ENCODE measurements at regions not wholly inside any gene's neighbourhood (a gene's known extent, or its start where the extent isn't known, plus 50 kb on each side); places are given as distances from the start of the nearest gene placed in this dataset.

DNA sequence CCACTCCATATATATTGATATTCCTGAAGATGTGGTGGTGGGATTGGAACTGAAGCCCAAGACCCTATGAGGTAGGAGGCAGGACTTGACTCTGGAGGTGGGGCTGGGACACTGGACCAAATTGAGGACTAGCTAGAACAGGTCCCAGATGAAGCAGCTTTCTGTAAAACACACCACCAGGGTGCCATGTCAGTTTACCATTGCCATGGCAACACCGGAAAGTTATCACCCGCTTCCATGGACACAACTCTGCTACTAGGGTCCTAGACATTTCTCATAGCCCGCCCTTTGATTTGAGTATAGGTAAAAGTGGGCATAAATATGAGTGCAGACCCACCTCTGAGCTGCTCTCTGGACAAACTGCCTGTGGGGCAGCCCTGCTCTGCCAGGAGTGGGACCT lies 490.5 kb upstream of the PFKP start:
- no peaks in the 10 kb centered on the region for H3K4me1 ChIP-seq (ENCODE audit: control insufficient read depth in 2 of 3, insufficient read depth in 2 of 3, low read depth in 1 of 3, low read length in 3 of 3)
- no peak for FAIRE-seq
- no peaks in the 10 kb centered on the region for H3K36me3 ChIP-seq (ENCODE audit: control insufficient read depth in 2 of 3, insufficient read depth in 3 of 3, low read length in 3 of 3)
- H3K27me3 ChIP-seq (ENCODE audit: control insufficient read depth, insufficient read depth, low read length): no peaks in the 10 kb centered on the region
- no peaks in the 10 kb centered on the region for H3K9me3 ChIP-seq (ENCODE audit: control insufficient read depth in 2 of 3, insufficient read depth in 1 of 3, low read length in 3 of 3)
- DNase-seq: no peak
- no peak overlapping the region for H3K9ac ChIP-seq (ENCODE audit: low read length in 3 of 3)
- no peak overlapping the region for H3K27ac ChIP-seq (ENCODE audit: low read depth in 2 of 2, low read length in 2 of 2)
- TF ChIP-seq, protein P1, sequence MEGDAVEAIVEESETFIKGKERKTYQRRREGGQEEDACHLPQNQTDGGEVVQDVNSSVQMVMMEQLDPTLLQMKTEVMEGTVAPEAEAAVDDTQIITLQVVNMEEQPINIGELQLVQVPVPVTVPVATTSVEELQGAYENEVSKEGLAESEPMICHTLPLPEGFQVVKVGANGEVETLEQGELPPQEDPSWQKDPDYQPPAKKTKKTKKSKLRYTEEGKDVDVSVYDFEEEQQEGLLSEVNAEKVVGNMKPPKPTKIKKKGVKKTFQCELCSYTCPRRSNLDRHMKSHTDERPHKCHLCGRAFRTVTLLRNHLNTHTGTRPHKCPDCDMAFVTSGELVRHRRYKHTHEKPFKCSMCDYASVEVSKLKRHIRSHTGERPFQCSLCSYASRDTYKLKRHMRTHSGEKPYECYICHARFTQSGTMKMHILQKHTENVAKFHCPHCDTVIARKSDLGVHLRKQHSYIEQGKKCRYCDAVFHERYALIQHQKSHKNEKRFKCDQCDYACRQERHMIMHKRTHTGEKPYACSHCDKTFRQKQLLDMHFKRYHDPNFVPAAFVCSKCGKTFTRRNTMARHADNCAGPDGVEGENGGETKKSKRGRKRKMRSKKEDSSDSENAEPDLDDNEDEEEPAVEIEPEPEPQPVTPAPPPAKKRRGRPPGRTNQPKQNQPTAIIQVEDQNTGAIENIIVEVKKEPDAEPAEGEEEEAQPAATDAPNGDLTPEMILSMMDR (IDR thresholded peaks at IDR 0.05; ENCODE audit: borderline replicate concordance, extremely low read depth, insufficient read depth): no peak
- H3K4me3 ChIP-seq (ENCODE audit: low read length in 3 of 3): no peak overlapping the region
- intact Hi-C loops (cut with DNase I): no loop called here

DNA sequence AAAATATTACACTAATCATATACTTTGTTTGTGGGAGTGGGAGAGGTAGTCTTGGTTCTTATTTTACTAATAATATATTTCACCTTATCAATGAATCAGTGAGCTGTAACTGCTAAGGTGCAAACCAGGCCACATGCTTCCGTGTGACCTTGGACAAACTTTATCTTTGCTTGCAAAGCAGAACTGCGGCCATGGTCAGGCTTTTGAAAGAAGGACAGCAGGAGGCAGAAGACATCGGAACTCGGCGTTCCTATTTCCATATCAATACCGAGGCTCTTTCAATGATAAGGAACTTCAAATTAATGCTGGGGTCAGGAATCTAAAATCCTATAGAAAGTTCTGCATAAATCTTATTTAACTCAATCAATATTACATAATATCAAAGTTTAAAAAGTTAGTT lies 491.9 kb upstream of the PFKP start:
- H3K4me3 ChIP-seq (ENCODE audit: low read length in 3 of 3): no peak overlapping the region
- no peaks in the 10 kb centered on the region for H3K4me1 ChIP-seq (ENCODE audit: control insufficient read depth in 2 of 3, insufficient read depth in 2 of 3, low read depth in 1 of 3, low read length in 3 of 3)
- no peaks in the 10 kb centered on the region for H3K36me3 ChIP-seq (ENCODE audit: control insufficient read depth in 2 of 3, insufficient read depth in 3 of 3, low read length in 3 of 3)
- H3K9me3 ChIP-seq (ENCODE audit: control insufficient read depth in 2 of 3, insufficient read depth in 1 of 3, low read length in 3 of 3): no peaks in the 10 kb centered on the region
- DNase-seq: no peak
- TF ChIP-seq, protein P1 (IDR thresholded peaks at IDR 0.05; ENCODE audit: borderline replicate concordance, extremely low read depth, insufficient read depth): no peak
- no peak overlapping the region for H3K9ac ChIP-seq (ENCODE audit: low read length in 3 of 3)
- no peaks in the 10 kb centered on the region for H3K27me3 ChIP-seq (ENCODE audit: control insufficient read depth, insufficient read depth, low read length)
- intact Hi-C loops (cut with DNase I): no loop called here
- no peak overlapping the region for H3K27ac ChIP-seq (ENCODE audit: low read depth in 2 of 2, low read length in 2 of 2)
- FAIRE-seq: no peak

DNA sequence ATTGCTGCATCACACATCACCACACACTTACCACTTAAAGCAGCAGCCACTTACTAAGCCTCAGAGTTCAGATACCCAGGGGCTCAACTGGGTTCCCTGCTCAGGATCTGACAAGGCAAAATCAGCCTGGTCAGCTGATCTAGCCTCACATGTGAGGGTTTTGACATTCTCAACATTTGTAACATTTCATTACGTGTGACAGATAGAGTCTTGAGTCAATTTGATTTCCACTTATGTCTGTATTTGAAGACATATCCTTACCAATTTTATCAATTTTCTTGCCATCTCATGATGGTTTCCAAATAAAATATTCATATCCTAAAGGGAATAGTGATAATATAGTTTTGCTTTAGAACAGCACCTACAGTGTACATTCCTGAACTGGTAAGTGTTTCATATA lies 494.7 kb upstream of the PFKP start:
- no peak overlapping the region for H3K27ac ChIP-seq (ENCODE audit: low read depth in 2 of 2, low read length in 2 of 2)
- H3K4me3 ChIP-seq (ENCODE audit: low read length in 3 of 3): no peak overlapping the region
- no peaks in the 10 kb centered on the region for H3K4me1 ChIP-seq (ENCODE audit: control insufficient read depth in 2 of 3, insufficient read depth in 2 of 3, low read depth in 1 of 3, low read length in 3 of 3)
- H3K9me3 ChIP-seq (ENCODE audit: control insufficient read depth in 2 of 3, insufficient read depth in 1 of 3, low read length in 3 of 3): no peaks in the 10 kb centered on the region
- H3K36me3 ChIP-seq (ENCODE audit: control insufficient read depth in 2 of 3, insufficient read depth in 3 of 3, low read length in 3 of 3): no peaks in the 10 kb centered on the region
- no peak for DNase-seq
- H3K9ac ChIP-seq (ENCODE audit: low read length in 3 of 3): no peak overlapping the region
- no peaks in the 10 kb centered on the region for H3K27me3 ChIP-seq (ENCODE audit: control insufficient read depth, insufficient read depth, low read length)
- FAIRE-seq: no peak
- TF ChIP-seq, protein P1 (IDR thresholded peaks at IDR 0.05; ENCODE audit: borderline replicate concordance, extremely low read depth, insufficient read depth): no peak
- intact Hi-C loops (cut with DNase I): no loop called here

DNA sequence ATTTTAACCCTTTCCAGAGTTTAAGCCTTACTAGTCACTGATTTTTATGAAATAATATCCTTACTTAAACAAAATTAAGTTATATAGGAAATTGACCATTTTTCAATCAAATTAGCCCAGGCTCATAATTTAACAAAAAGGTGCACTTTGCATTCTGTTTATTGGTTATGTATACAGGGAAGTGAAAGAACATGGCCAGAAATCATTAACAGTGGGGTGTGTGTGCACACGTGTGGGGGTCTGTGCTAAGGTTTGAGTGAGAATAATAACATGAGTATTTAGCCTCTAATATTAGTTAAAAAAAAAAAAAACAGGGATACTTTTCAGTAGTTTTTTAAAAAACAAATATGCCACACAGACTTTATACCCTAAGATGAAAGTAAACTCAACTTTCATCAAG lies 510.5 kb upstream of the PFKP start:
- Histone ChIP-seq H3K27ac (ENCODE audit: low read depth in 2 of 2, low read length in 2 of 2) (no peak overlapping the region), H3K27me3 (ENCODE audit: control insufficient read depth, insufficient read depth, low read length) (no peaks in the 10 kb centered on the region), H3K36me3 (ENCODE audit: control insufficient read depth in 2 of 3, insufficient read depth in 3 of 3, low read length in 3 of 3) (no peaks in the 10 kb centered on the region), H3K4me3 (ENCODE audit: low read length in 3 of 3) (no peak overlapping the region), H3K9me3 (ENCODE audit: control insufficient read depth in 2 of 3, insufficient read depth in 1 of 3, low read length in 3 of 3) (no peaks in the 10 kb centered on the region), H3K4me1 (ENCODE audit: control insufficient read depth in 2 of 3, insufficient read depth in 2 of 3, low read depth in 1 of 3, low read length in 3 of 3) (no peaks in the 10 kb centered on the region), H3K9ac (ENCODE audit: low read length in 3 of 3) (no peak overlapping the region)
- TF ChIP-seq, protein P1 (IDR thresholded peaks at IDR 0.05; ENCODE audit: borderline replicate concordance, extremely low read depth, insufficient read depth): no peak
- DNase-seq (no peak), FAIRE-seq (no peak)
- intact Hi-C loops (cut with DNase I): no loop called here

Measured in kidney (tissue), 13 donors.